ENCODE measurements at regions not wholly inside any gene's neighbourhood (a gene's known extent, or its start where the extent isn't known, plus 50 kb on each side); places are given as distances from the start of the nearest gene placed in this dataset.

GRCh38 chr7:112395411-112395810 is 54.8 kb upstream of the IFRD1 start:
- no peak for DNase-seq (ENCODE audit: low read depth)
- in situ Hi-C loops (cut with HindIII; ENCODE audit: low pct_unique_long_range_greater_than_20kb, low sequenced_read_pairs): no loop called here

- in situ Hi-C loops (cut with HindIII; ENCODE audit: low pct_unique_long_range_greater_than_20kb, low sequenced_read_pairs): no loop called here
- DNase-seq (ENCODE audit: low read depth): no peak
These were observed 54.4 kb upstream of the IFRD1 start for GRCh38 chr7:112395893-112396292.

DNA sequence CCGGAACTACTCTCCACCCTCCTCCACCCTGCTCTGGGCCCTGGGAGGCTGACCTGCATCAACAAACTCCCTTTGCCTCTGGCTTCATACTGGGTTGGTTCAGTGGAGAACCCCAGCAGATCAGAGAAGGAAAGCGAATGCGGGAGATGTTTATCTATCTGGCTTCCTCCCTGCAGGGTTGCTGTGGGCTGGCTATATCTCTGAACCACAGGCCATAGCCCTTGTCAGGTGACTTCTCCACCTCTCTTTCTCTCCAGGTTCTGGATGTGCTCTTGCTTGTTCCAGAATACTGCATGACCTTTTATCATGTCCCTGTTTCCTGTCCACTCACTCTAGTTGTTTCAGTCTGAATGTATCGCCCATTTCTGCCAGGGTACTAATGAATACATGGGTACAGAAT is 51.7 kb upstream of the IFRD1 start:
- DNase-seq (ENCODE audit: low read depth): no peak
- in situ Hi-C loops (cut with HindIII; ENCODE audit: low pct_unique_long_range_greater_than_20kb, low sequenced_read_pairs): no loop called here

DNA sequence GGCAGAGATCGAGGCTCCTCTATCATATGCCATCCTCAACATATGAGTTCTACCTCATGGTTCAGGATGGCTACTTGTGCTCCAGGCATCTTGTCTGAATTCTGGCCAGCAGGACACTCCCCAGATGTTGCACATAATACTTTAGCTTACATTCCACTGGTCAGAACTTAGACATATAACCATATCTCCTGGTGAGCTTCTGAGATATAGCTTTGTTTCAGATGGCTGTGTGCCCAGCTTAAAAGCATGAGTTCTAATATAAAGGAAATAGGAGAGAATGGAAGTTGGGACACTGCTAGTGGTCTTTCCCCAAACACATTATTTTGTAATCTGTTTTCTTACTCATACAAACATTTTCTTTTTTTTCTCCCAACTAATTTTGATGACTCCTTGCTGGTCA is 50.8 kb upstream of the IFRD1 start:
- in situ Hi-C loops (cut with HindIII; ENCODE audit: low pct_unique_long_range_greater_than_20kb, low sequenced_read_pairs): no loop called here
- DNase-seq (ENCODE audit: low read depth): no peak

DNA sequence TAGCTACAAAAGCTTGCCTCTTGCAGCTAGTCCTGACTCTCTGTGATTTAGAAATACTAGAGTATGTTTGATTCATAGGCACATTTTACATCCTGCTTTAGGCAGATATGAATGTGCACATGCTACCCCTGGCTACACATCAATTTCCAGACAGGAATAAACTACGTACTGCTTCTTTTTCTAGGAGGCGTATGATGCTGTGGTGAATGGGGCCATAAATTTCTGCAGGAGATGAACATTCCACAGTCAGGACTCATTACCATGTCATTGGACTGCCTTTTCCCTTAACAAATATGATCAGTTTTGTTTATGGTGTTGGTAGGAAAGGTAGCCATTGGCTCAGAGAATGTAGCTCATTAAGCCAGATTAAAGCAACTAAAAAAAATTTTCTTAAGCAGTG is 50.1 kb upstream of the IFRD1 start:
- in situ Hi-C loops (cut with HindIII; ENCODE audit: low pct_unique_long_range_greater_than_20kb, low sequenced_read_pairs): loop anchor here (25.0 kb wide), 1 partner anchor 313 kb away; no protein-coding TSS in a partner anchor

More for the DNA sequence above, 50.1 kb upstream of the IFRD1 start:
- DNase-seq (ENCODE audit: low read depth): no peak
